ENCODE measurements at regions not wholly inside any gene's neighbourhood (a gene's known extent, or its start where the extent isn't known, plus 50 kb on each side); places are given as distances from the start of the nearest gene placed in this dataset.

DNA sequence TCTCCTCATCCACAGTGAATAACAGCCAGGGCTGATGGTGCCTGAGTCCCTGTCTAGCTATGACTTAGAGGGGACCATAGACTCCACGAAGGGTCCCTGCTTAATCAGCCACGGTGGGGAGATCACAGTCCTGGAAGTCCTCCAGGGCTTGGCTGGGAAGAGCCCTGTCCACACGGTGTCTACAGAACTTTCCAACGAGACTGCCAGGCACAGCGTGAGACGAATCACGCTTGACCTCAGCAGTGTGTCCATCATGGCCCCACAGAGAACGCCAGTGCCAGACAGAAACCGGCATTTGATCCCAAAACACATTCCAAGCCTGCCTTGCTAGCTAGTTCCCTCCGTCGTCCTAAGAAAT is 143.4 kb downstream of the CRYBB2 start:
- Histone ChIP-seq H2AFZ (ENCODE audit: low read depth, low read length) (no peak overlapping the region), H4K20me1 (ENCODE audit: insufficient read depth) (no peaks in the 10 kb centered on the region), H3K9me3 (ENCODE audit: low read length) (no peaks in the 10 kb centered on the region), H3K27me3 (ENCODE audit: insufficient read depth, low read depth, low read length) (no peaks in the 10 kb centered on the region), H3K36me3 (ENCODE audit: insufficient read depth, low read length) (no peaks in the 10 kb centered on the region), H3K9me2 (ENCODE audit: insufficient read depth, low read length) (no peaks in the 10 kb centered on the region), H3K79me2 (replicated peaks; ENCODE audit: insufficient read depth, low read length) (no peaks in the 10 kb centered on the region), H3K4me2 (ENCODE audit: low read length) (no peak overlapping the region), H3K4me3 (ENCODE audit: low read length) (no peak overlapping the region), H3K27ac (ENCODE audit: low read length) (no peak overlapping the region), H3F3A (ENCODE audit: insufficient read depth, low read length, poor library complexity, severe bottlenecking) (no peaks in the 10 kb centered on the region), H3K9ac (ENCODE audit: low read length) (no peak overlapping the region)
- TF ChIP-seq EP300 (conservative IDR thresholded peaks at IDR 0.05; ENCODE audit: poor library complexity, severe bottlenecking), result no peak
- TF ChIP-seq, protein P1, sequence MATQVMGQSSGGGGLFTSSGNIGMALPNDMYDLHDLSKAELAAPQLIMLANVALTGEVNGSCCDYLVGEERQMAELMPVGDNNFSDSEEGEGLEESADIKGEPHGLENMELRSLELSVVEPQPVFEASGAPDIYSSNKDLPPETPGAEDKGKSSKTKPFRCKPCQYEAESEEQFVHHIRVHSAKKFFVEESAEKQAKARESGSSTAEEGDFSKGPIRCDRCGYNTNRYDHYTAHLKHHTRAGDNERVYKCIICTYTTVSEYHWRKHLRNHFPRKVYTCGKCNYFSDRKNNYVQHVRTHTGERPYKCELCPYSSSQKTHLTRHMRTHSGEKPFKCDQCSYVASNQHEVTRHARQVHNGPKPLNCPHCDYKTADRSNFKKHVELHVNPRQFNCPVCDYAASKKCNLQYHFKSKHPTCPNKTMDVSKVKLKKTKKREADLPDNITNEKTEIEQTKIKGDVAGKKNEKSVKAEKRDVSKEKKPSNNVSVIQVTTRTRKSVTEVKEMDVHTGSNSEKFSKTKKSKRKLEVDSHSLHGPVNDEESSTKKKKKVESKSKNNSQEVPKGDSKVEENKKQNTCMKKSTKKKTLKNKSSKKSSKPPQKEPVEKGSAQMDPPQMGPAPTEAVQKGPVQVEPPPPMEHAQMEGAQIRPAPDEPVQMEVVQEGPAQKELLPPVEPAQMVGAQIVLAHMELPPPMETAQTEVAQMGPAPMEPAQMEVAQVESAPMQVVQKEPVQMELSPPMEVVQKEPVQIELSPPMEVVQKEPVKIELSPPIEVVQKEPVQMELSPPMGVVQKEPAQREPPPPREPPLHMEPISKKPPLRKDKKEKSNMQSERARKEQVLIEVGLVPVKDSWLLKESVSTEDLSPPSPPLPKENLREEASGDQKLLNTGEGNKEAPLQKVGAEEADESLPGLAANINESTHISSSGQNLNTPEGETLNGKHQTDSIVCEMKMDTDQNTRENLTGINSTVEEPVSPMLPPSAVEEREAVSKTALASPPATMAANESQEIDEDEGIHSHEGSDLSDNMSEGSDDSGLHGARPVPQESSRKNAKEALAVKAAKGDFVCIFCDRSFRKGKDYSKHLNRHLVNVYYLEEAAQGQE (IDR thresholded peaks at IDR 0.05; ENCODE audit: borderline replicate concordance), result no peak
- TF ChIP-seq POLR2AphosphoS5 (IDR thresholded peaks at IDR 0.05), result no peak
- TF ChIP-seq SMC3 (conservative IDR thresholded peaks at IDR 0.05; ENCODE audit: poor library complexity), result no peak
- TF ChIP-seq RAD21 (conservative IDR thresholded peaks at IDR 0.05), result no peak
- TF ChIP-seq, protein P2, sequence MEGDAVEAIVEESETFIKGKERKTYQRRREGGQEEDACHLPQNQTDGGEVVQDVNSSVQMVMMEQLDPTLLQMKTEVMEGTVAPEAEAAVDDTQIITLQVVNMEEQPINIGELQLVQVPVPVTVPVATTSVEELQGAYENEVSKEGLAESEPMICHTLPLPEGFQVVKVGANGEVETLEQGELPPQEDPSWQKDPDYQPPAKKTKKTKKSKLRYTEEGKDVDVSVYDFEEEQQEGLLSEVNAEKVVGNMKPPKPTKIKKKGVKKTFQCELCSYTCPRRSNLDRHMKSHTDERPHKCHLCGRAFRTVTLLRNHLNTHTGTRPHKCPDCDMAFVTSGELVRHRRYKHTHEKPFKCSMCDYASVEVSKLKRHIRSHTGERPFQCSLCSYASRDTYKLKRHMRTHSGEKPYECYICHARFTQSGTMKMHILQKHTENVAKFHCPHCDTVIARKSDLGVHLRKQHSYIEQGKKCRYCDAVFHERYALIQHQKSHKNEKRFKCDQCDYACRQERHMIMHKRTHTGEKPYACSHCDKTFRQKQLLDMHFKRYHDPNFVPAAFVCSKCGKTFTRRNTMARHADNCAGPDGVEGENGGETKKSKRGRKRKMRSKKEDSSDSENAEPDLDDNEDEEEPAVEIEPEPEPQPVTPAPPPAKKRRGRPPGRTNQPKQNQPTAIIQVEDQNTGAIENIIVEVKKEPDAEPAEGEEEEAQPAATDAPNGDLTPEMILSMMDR (IDR thresholded peaks at IDR 0.05; ENCODE audit: poor library complexity, severe bottlenecking), result no peak
- TF ChIP-seq TAF1 (IDR thresholded peaks at IDR 0.05; ENCODE audit: low read depth), result no peak
- TF ChIP-seq MXI1 (conservative IDR thresholded peaks at IDR 0.05; ENCODE audit: poor library complexity, severe bottlenecking), result no peak
- TF ChIP-seq EZH2 (IDR thresholded peaks at IDR 0.05; ENCODE audit: borderline replicate concordance, insufficient read depth, low read length, poor library complexity, severe bottlenecking), result no peak

DNA sequence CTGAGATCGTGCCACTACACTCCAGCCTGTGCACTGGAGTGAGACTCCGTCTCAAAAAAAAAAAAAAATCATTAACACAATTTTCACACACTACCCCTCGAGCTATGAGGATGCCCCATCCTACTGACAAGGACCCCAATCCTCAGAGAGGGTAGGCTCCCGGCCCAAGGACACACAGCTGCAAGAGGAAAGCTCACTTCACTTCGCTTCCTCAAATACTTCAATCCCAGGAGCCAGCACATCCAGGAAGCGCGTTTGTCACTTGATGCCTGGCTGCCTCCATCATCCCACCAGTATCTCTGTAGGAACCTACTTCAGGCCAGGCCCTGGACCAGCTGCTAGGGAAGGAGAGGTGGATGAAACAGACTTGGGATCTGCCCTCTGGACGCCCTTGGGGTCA is 144.0 kb downstream of the CRYBB2 start:
- H3K9me3 ChIP-seq (ENCODE audit: low read length), result no peaks in the 10 kb centered on the region
- no peak overlapping the region for H3K4me3 ChIP-seq (ENCODE audit: low read length)
- H2AFZ ChIP-seq (ENCODE audit: low read depth, low read length), result no peak overlapping the region
- H3K27ac ChIP-seq (ENCODE audit: low read length), result no peak overlapping the region
- H3K9ac ChIP-seq (ENCODE audit: low read length), result no peak overlapping the region
- no peaks in the 10 kb centered on the region for H3K79me2 ChIP-seq (replicated peaks; ENCODE audit: insufficient read depth, low read length)
- no peak overlapping the region for H3K4me2 ChIP-seq (ENCODE audit: low read length)
- H3K36me3 ChIP-seq (ENCODE audit: insufficient read depth, low read length), result no peaks in the 10 kb centered on the region
- no peaks in the 10 kb centered on the region for H4K20me1 ChIP-seq (ENCODE audit: insufficient read depth)
- H3F3A ChIP-seq (ENCODE audit: insufficient read depth, low read length, poor library complexity, severe bottlenecking), result no peaks in the 10 kb centered on the region
- no peaks in the 10 kb centered on the region for H3K9me2 ChIP-seq (ENCODE audit: insufficient read depth, low read length)
- TF ChIP-seq RAD21 (conservative IDR thresholded peaks at IDR 0.05) (no peak), POLR2AphosphoS5 (IDR thresholded peaks at IDR 0.05) (no peak)
- TF ChIP-seq, protein P2 (IDR thresholded peaks at IDR 0.05; ENCODE audit: poor library complexity, severe bottlenecking), result no peak
- TF ChIP-seq, protein P1 (IDR thresholded peaks at IDR 0.05; ENCODE audit: borderline replicate concordance), result no peak
- H3K27me3 ChIP-seq (ENCODE audit: insufficient read depth, low read depth, low read length), result no peaks in the 10 kb centered on the region
